ENCODE measurements at regions not wholly inside any gene's neighbourhood (a gene's known extent, or its start where the extent isn't known, plus 50 kb on each side); places are given as distances from the start of the nearest gene placed in this dataset.

DNA sequence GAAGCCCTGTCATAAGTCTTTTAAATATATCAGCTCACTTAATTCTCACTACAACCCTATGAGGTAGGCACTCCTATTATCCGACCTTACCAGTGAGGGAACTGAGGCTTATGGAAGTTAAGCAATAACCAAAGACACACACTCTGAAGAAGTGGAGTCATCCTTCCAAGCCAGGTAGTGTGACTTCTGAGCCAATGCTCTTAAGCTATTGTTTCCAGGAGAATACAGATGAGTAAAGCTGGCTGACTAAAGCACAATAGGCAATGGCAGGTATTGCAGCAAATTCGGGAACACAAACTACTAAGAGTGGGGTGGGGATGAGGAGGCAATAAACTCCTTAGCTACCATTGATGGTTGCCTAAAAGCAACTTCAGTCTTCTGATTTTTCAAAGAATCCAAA is 81.8 kb upstream of the KIT start:
- H3K27me3 ChIP-seq (ENCODE audit: control insufficient read depth in 2 of 2, insufficient read depth in 2 of 2, low read length in 2 of 2): no peaks in the 10 kb centered on the region
- no TSS peak for BruUV-seq (replicated peaks)
- DNase-seq (ENCODE audit: extremely low read depth in 1 of 4, low spot score in 3 of 4) (no peak), ATAC-seq (no peak), FAIRE-seq (no peak)
- H3K9me1 ChIP-seq (ENCODE audit: control insufficient read depth, insufficient read depth, low read length): no peaks in the 10 kb centered on the region
- CTCF ChIA-PET (ENCODE audit: low intra/inter-chr PET ratio): no interaction called here
- no peak for TF ChIP-seq NEUROD1 (IDR thresholded peaks at IDR 0.05; ENCODE audit: borderline replicate concordance, low read depth, low read length, partially characterized antibody)
- no peak for TF ChIP-seq FOSL1 (tag; conservative IDR thresholded peaks at IDR 0.05)
- TF ChIP-seq, protein P1, sequence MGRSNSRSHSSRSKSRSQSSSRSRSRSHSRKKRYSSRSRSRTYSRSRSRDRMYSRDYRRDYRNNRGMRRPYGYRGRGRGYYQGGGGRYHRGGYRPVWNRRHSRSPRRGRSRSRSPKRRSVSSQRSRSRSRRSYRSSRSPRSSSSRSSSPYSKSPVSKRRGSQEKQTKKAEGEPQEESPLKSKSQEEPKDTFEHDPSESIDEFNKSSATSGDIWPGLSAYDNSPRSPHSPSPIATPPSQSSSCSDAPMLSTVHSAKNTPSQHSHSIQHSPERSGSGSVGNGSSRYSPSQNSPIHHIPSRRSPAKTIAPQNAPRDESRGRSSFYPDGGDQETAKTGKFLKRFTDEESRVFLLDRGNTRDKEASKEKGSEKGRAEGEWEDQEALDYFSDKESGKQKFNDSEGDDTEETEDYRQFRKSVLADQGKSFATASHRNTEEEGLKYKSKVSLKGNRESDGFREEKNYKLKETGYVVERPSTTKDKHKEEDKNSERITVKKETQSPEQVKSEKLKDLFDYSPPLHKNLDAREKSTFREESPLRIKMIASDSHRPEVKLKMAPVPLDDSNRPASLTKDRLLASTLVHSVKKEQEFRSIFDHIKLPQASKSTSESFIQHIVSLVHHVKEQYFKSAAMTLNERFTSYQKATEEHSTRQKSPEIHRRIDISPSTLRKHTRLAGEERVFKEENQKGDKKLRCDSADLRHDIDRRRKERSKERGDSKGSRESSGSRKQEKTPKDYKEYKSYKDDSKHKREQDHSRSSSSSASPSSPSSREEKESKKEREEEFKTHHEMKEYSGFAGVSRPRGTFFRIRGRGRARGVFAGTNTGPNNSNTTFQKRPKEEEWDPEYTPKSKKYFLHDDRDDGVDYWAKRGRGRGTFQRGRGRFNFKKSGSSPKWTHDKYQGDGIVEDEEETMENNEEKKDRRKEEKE (IDR thresholded peaks at IDR 0.05; ENCODE audit: borderline replicate concordance in 1 of 2, control insufficient read depth in 1 of 2, low read depth in 2 of 2, low read length in 1 of 2): no peak
- no peak for TF ChIP-seq MLX (CRISPR knock-in tag; conservative IDR thresholded peaks at IDR 0.05)
- no peak for TF ChIP-seq CBX8 (IDR thresholded peaks at IDR 0.05; ENCODE audit: borderline replicate concordance, extremely low read depth, low read depth, low read length, poor library complexity, severe bottlenecking)
- TF ChIP-seq ZNF639 (CRISPR knock-in tag; conservative IDR thresholded peaks at IDR 0.05 in 1 of 2, IDR thresholded peaks at IDR 0.05 in 1 of 2): no peak
- TF ChIP-seq EP300 (IDR thresholded peaks at IDR 0.05; ENCODE audit: low read length): no peak
- no peak for TF ChIP-seq KAT8 (IDR thresholded peaks at IDR 0.05; ENCODE audit: low read depth)
- TF ChIP-seq ZNF124 (CRISPR knock-in tag; IDR thresholded peaks at IDR 0.05): no peak
- TF ChIP-seq ZNF134 (CRISPR knock-in tag; conservative IDR thresholded peaks at IDR 0.05): no peak
- no peak for TF ChIP-seq RBFOX2 (IDR thresholded peaks at IDR 0.05; ENCODE audit: low read depth, low read length)
- no peaks in the 10 kb centered on the region for H4K20me1 ChIP-seq (replicated peaks; ENCODE audit: control insufficient read depth, insufficient read depth, low read length)
- H2AFZ ChIP-seq (ENCODE audit: low read depth, low read length): no peak overlapping the region
- in situ Hi-C loops (cut with MboI): no loop called here
- H3K4me2 ChIP-seq (ENCODE audit: insufficient read depth, low read length): no peak overlapping the region
- 73% methylated on average over 2 of the region's 2 CpGs for WGBS (ENCODE audit: insufficient coverage, low coverage, missing lambda C conversion rate)
- POLR2A ChIA-PET: interaction anchor here (1.5 kb wide), 1 partner anchor 17 kb away, joined by 3 read pairs; no protein-coding TSS in a partner anchor
- 0 out of 2 replicates have a peak, but pooled peaks cover 3% of the 10 kb centered on the region for H3K9me3 ChIP-seq (replicated peaks; ENCODE audit: control insufficient read depth, insufficient read depth, low read depth, low read length)
- H3K27ac ChIP-seq (ENCODE audit: extremely low read depth, low read depth, low read length): no peak overlapping the region
- no peak overlapping the region for H3K9ac ChIP-seq (ENCODE audit: insufficient read depth in 1 of 2, low read depth in 2 of 2, low read length in 2 of 2)
- intact Hi-C loops (cut with micrococcal nuclease): no loop called here
- H3K36me3 ChIP-seq (ENCODE audit: control insufficient read depth, insufficient read depth, low read length): no peaks in the 10 kb centered on the region
- H3K4me1 ChIP-seq (replicated peaks in 1 of 2; ENCODE audit: control insufficient read depth in 2 of 2, insufficient read depth in 2 of 2, low read length in 2 of 2): peaks cover 2 to 21% of the 10 kb centered on the region in 2 experiments
- H3K4me3 ChIP-seq: no peak overlapping the region
- H3K79me2 ChIP-seq (ENCODE audit: control insufficient read depth, insufficient read depth, low read length): no peaks in the 10 kb centered on the region
